Activated CD4-positive, alpha-beta memory T cell treated with anti-CD3 and anti-CD28 coated beads, Interleukin-2, amount 10 ng/mL, durations not matched to agents 7 days and 5 days (primary cell): ENCODE measurements at regions not wholly inside any gene's neighbourhood (a gene's known extent, or its start where the extent isn't known, plus 50 kb on each side); places are given as distances from the start of the nearest gene placed in this dataset.
"Not testable (repeated sequence)": the region's sequence is repeated elsewhere in the genome, so short reads cannot be mapped to it uniquely, and the experiment has no call there.

Experiments used
- CTCF ChIA-PET: fragments of 350-600 bp; sonication (Branson Sonifier 250); formaldehyde crosslinking; loops from one replicate; lab custom pipeline; 2021; ENCODE audit warnings: antibody characterized with exemption, inconsistent platforms; lab: Charles Lee
- POLR2A ChIA-PET: fragments of 350-600 bp; sonication (Branson Sonifier 250); formaldehyde crosslinking; loops from one replicate; lab custom pipeline; 2021; ENCODE audit warnings: antibody characterized with exemption; lab: Charles Lee
- DNase-seq: peaks from one replicate; pipeline ENCODE4 v3.0.0-alpha.2; 2020
- H3K27ac Mint-ChIP-seq: one replicate; pipeline ENCODE4 v1.8.0; 2021; ENCODE audit warnings: mild to moderate bottlenecking, mixed read lengths
- H3K27me3 Mint-ChIP-seq: one replicate; pipeline ENCODE4 v1.8.0; 2021; ENCODE audit warnings: mixed read lengths
- H3K36me3 Mint-ChIP-seq: one replicate; pipeline ENCODE4 v1.8.0; 2021; ENCODE audit warnings: low read depth, mixed read lengths
- H3K4me1 Mint-ChIP-seq: one replicate; pipeline ENCODE4 v1.8.0; 2021; ENCODE audit warnings: mixed read lengths
- H3K4me3 Mint-ChIP-seq: one replicate; pipeline ENCODE4 v1.8.0; 2021; ENCODE audit warnings: mild to moderate bottlenecking, mixed read lengths
- H3K9me3 Mint-ChIP-seq: one replicate; pipeline ENCODE4 v1.8.0; 2021; ENCODE audit warnings: mixed read lengths

DNA sequence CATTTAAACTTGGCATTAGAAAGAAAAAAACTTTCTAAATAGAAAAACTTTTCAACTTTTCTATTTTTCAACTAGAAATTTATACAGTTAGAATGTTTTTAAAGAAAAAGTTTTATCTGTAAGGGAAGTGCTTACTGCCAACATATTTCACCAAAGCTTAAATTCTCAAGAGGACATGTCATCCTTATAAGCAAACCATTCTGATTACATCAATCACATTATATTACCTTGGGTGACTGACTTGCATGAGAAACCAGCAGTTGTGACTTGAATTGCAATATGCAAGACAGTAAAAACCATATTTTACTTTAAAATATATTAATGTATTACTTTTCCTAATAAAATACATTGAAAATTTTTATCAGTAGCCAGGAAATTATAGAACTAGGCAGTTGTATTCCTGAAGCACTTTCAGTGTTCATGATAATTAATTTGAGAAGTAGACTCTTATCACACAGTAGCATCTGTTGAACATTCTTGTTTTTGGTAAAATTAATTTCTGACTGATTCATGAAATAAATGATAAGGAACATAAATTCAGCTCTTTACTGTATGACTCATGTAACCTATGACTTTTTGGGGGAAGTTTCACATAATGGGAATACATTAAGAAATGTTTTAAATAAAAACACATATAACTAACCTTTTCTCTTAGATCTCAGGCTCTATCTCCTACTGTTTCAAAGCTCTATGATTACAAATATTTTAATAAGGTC is 345.0 kb upstream of the CCDC179 start:
- H3K4me1 Mint-ChIP-seq = no peaks in the 10 kb centered on the region
- H3K9me3 Mint-ChIP-seq = peaks cover 13% of the 10 kb centered on the region
- ChIA-PET POLR2A (no interaction called here), CTCF (no interaction called here)
- no peak overlapping the region for H3K27ac Mint-ChIP-seq
- no peaks in the 10 kb centered on the region for H3K36me3 Mint-ChIP-seq
- H3K4me3 Mint-ChIP-seq = no peak overlapping the region
- H3K27me3 Mint-ChIP-seq = no peaks in the 10 kb centered on the region
- no peak for DNase-seq

DNA sequence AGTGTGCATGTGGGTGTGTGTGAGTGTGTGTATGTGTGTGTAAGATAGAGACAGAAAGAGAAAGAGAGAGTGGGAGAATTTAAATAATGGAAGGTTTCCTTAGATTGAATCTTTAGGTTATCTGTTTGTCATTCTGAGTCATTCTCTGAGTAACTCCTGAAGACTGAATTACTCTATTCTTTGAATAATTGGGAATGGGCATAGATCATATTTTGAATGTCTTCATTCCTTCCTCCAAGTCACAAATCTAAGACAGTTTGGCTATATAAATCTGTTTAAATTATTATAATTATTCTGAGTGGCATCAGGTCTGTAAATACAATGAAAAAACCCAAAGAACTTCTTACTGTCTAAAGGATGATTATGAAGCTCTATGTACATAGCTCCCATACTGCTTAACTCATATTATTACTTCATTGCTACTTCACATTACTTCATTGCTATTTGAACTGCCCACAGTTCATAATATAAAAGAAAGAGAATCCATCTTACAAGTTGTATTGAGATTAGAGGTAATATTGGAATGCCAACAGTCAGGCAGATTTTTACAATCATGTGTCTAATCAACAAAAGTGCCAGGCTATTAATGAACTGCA is 346.6 kb upstream of the CCDC179 start:
- H3K4me1 Mint-ChIP-seq = no peaks in the 10 kb centered on the region
- ChIA-PET POLR2A (no interaction called here), CTCF (no interaction called here)
- no peak overlapping the region for H3K4me3 Mint-ChIP-seq
- DNase-seq = no peak
- no peak overlapping the region for H3K27ac Mint-ChIP-seq
- no peaks in the 10 kb centered on the region for H3K36me3 Mint-ChIP-seq
- no peaks in the 10 kb centered on the region for H3K27me3 Mint-ChIP-seq
- peaks cover 11% of the 10 kb centered on the region for H3K9me3 Mint-ChIP-seq

DNA sequence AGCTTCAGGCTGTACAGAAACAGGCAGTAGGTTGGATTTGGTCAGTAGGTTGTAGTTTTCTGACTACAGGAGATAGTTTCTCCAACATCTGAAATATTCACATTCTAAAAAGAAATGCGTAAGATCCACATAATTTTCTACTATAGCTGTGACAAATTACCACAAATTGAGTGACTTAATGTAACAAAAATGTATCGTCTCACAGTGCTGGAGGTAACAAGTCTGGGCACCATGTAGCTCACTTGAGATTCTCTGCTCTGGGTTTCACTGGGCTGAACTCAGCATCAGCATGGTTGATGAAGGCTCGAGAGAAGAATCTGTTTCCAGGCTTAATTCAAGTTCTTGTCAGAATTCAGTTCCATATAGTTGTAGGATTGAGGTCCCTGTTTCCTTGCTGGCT is 350.9 kb upstream of the CCDC179 start:
- DNase-seq = no peak
- ChIA-PET CTCF (no interaction called here), POLR2A (no interaction called here)
- no peaks in the 10 kb centered on the region for H3K27me3 Mint-ChIP-seq
- no peaks in the 10 kb centered on the region for H3K4me1 Mint-ChIP-seq
- no peak overlapping the region for H3K4me3 Mint-ChIP-seq
- H3K36me3 Mint-ChIP-seq = no peaks in the 10 kb centered on the region
- H3K27ac Mint-ChIP-seq = no peak overlapping the region
- peaks cover 8% of the 10 kb centered on the region for H3K9me3 Mint-ChIP-seq

DNA sequence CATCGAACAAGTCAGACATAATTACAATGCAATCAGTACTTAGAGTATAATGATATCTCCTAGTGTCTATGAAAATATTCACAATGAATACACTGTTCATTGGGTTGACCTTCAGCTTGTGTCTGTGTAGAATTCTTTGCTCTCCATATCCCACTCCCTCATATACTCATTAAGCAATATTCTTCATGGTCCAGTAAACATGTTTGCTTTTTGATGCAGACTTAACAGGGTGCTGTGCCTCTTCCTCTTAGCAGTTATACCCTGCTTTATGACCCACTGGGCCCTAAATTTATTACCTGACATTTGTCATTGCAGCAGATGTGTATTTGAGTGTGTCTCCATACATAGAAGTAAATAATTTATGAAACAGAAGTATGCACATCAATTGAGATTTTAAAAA is 352.5 kb upstream of the CCDC179 start:
- no peak for DNase-seq
- Mint-ChIP-seq H3K4me3 (no peak overlapping the region), H3K27ac (no peak overlapping the region), H3K27me3 (no peaks in the 10 kb centered on the region), H3K4me1 (no peaks in the 10 kb centered on the region), H3K36me3 (no peaks in the 10 kb centered on the region), H3K9me3 (peaks cover 8% of the 10 kb centered on the region)
- ChIA-PET CTCF (no interaction called here), POLR2A (no interaction called here)

DNA sequence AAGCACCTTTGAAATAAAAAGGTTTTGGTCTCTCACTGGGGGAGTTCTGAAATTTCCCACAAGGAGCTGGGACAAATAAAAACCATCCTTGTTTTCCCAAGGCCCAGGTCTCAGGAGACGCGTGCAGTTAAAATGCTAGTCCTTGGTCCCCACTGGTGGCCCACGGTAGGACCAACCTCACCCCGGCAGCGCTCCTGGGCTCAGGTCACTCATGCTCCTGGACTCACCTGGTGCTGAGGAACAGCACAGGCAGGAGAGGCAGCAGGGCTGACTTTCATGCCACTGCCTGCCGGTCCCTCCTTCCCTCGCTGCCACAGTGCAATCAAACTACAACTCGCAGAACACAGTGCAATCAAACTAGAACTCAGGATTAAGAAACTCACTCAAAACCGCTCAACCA is 356.8 kb upstream of the CCDC179 start:
- H3K4me1 Mint-ChIP-seq = no peaks in the 10 kb centered on the region
- no peak overlapping the region for H3K4me3 Mint-ChIP-seq
- H3K27ac Mint-ChIP-seq = no peak overlapping the region
- no peak for DNase-seq
- POLR2A ChIA-PET = no interaction called here
- CTCF ChIA-PET = no interaction called here
- no peaks in the 10 kb centered on the region for H3K36me3 Mint-ChIP-seq
- peaks cover 7% of the 10 kb centered on the region for H3K9me3 Mint-ChIP-seq
- no peaks in the 10 kb centered on the region for H3K27me3 Mint-ChIP-seq

DNA sequence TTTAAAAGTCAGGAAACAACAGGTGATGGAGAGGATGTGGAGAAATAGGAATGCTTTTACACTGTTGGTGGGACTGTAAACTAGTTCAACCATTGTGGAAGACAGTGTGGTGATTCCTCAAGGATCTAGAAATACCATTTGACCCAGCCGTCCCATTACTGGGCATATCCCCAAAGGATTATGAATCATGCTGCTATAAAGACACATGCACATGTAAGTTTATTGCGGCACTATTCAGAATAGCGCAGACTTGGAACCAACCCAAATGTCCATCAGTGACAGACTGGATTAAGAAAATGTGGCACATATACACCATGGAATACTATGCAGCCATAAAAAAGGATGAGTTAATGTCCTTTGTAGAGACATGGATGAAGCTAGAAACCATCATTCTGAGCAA is 359.8 kb upstream of the CCDC179 start:
- CTCF ChIA-PET, H3K27ac Mint-ChIP-seq, POLR2A ChIA-PET: not testable (repeated sequence)

DNA sequence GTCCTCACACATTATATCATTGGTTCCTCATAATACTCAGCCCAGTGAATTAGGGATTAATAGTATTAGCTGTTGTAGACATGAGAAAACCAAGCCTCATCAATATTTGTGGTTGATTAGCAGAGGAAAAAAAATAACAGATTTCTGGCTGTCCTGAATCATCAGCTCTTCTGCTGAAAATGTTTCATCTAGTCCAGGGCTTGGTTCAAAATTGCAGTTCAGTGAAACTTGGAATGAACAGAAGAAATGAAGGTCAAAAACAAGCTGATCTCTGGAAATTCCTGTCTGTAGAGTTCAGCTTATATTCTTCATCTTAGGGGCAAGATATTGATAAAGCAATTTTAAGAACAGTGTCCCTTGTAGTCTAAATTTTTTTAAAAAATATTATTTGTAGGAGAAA is 361.1 kb upstream of the CCDC179 start:
- no peak overlapping the region for H3K4me3 Mint-ChIP-seq
- no peak overlapping the region for H3K27ac Mint-ChIP-seq
- H3K4me1 Mint-ChIP-seq = no peaks in the 10 kb centered on the region
- no peak for DNase-seq
- no peaks in the 10 kb centered on the region for H3K27me3 Mint-ChIP-seq
- CTCF ChIA-PET = no interaction called here
- POLR2A ChIA-PET = no interaction called here
- H3K36me3 Mint-ChIP-seq = no peaks in the 10 kb centered on the region
- peaks cover 7% of the 10 kb centered on the region for H3K9me3 Mint-ChIP-seq

More for the DNA sequence above, 359.8 kb upstream of the CCDC179 start:
- DNase-seq, H3K9me3 Mint-ChIP-seq, H3K4me1 Mint-ChIP-seq, H3K27me3 Mint-ChIP-seq, H3K4me3 Mint-ChIP-seq, H3K36me3 Mint-ChIP-seq: not testable (repeated sequence)

DNA sequence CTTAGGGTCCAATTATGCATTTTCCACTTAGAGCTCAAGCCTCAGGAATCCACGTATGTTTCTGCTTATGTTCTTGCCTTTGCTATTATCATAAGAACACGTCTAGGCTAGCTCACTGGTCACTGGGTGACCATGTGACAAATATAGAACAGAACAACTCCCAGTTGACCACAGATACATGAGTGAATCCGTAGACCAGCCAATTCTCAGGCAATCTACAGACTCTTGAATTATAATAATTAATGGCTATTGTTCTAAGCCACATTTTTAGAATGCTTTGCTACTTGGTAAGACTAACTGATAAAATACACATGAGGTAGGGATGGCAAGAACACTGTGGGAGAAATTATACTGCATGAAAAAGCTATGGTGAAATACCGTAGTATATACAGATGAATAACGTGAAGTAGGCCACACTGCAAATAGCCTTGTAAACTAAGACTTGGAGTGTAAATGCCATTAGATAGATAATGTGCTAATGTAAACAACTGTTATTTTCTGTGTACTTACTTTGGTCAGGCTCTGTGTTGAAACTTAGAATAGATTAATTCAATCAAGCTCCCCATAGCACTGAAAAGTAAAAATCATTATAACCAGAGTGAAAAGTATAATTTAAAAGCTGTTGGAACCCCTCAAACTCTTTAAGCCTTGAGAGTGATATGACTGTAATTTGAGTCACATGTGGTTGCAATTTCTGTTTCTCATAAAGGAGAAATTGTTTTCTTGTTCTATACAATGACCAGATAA is 366.2 kb upstream of the CCDC179 start:
- CTCF ChIA-PET = no interaction called here
- H3K27me3 Mint-ChIP-seq = no peaks in the 10 kb centered on the region
- H3K9me3 Mint-ChIP-seq = peaks cover 6% of the 10 kb centered on the region
- no peak overlapping the region for H3K4me3 Mint-ChIP-seq
- POLR2A ChIA-PET = no interaction called here
- no peak for DNase-seq
- H3K27ac Mint-ChIP-seq = no peak overlapping the region
- no peaks in the 10 kb centered on the region for H3K36me3 Mint-ChIP-seq
- H3K4me1 Mint-ChIP-seq = no peaks in the 10 kb centered on the region

DNA sequence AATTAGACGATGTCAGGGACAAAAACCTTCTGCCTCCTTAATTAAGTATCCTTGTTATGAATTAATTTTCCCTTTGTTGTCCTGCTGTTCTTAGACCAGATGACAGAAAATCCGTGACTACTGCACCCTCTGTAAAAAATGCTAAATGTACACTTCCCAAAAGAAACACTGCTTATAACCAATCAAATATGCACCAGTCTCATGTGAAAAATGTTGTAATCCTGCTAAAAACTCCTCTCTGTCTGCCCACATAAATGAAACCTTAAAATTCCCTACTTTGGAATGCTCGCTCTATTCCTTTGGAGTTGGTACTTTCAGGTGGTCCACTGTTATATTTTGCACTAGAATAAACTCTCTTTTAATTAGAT is 366.8 kb upstream of the CCDC179 start:
- H3K27me3 Mint-ChIP-seq = no peaks in the 10 kb centered on the region
- DNase-seq = no peak
- H3K4me3 Mint-ChIP-seq = no peak overlapping the region
- CTCF ChIA-PET = no interaction called here
- POLR2A ChIA-PET = no interaction called here
- peaks cover 6% of the 10 kb centered on the region for H3K9me3 Mint-ChIP-seq
- H3K36me3 Mint-ChIP-seq = no peaks in the 10 kb centered on the region
- no peaks in the 10 kb centered on the region for H3K4me1 Mint-ChIP-seq
- no peak overlapping the region for H3K27ac Mint-ChIP-seq

DNA sequence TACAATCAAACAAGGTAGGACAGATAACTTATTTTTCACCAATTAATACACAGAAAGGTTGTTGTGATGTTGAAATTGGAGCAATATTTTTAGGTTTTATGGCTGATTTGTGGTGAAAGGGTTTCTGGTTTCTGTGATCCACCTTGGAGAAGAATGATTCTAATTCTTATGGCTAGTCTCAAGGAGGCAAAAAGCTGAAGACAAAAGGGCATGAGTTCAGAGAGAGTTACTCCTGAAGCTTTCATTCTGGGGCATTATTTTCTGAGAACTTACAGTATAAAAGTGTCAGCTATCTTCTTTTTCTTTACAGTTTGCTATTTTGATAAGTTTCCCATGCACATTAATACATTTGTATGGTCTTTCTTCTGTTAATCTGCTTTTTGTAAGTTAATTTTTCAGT is 372.4 kb upstream of the CCDC179 start:
- H3K4me1 Mint-ChIP-seq = no peaks in the 10 kb centered on the region
- H3K4me3 Mint-ChIP-seq = no peak overlapping the region
- ChIA-PET POLR2A (no interaction called here), CTCF (no interaction called here)
- no peak overlapping the region for H3K27ac Mint-ChIP-seq
- H3K27me3 Mint-ChIP-seq = no peaks in the 10 kb centered on the region
- H3K9me3 Mint-ChIP-seq = peaks cover 2% of the 10 kb centered on the region
- no peak for DNase-seq
- no peaks in the 10 kb centered on the region for H3K36me3 Mint-ChIP-seq

DNA sequence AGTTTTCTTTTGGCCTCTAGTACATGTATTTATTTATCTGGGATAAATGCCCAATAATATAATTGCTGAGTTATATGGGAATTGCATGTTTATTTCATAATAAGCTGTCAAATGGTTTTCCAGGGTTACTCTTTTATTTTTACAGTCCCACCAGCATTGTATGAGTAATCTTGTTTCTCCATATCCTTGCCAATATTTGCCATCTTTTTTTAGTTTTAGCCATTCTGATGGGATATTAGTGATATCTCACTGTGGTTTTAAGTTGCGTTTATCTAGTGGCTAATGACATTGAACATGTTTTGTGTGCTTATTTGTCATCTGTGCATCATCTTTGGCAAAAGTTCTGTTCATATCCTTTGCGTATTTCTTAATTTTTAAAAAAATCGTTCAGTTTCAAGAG is 372.8 kb upstream of the CCDC179 start:
- Mint-ChIP-seq H3K9me3 (peaks cover 2% of the 10 kb centered on the region), H3K4me3 (no peak overlapping the region), H3K4me1 (no peaks in the 10 kb centered on the region), H3K27me3 (no peaks in the 10 kb centered on the region), H3K27ac (no peak overlapping the region), H3K36me3 (no peaks in the 10 kb centered on the region)
- DNase-seq = no peak
- CTCF ChIA-PET = no interaction called here
- POLR2A ChIA-PET = no interaction called here

DNA sequence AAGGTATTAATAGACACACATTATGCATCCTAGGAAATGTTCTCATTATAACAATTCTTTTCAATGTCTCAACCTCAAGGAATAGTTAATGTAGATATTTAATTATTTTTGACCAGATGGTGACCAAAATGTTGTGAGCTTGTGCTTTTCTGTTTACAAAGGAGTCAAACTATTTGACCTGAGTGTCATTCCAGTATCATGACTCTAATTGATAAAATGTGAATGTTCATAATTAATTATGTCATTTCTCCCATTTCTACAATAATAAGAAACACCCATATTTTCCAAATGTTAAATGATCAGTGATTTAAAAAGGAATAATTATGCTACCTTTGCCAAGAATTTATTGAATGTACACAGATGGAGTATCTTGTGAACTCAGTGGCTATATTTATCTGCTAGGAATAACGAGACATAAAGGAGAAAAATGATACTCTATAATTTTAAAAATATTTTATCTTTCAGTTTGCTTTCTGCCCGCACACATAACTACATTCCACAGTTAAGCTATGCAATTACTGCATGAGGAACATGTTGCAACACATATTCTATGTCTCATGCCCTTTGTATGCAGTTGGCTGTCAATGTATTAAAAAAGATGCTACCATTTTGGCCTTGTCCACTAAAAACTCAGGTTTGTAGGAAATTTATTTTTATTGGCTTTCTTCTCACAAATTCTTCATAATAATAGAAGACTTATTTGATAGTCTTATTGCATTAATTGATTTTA is 376.7 kb upstream of the CCDC179 start:
- peaks cover 3% of the 10 kb centered on the region for H3K9me3 Mint-ChIP-seq
- H3K36me3 Mint-ChIP-seq = no peaks in the 10 kb centered on the region
- no peak for DNase-seq
- ChIA-PET CTCF (no interaction called here), POLR2A (no interaction called here)
- no peak overlapping the region for H3K4me3 Mint-ChIP-seq
- no peak overlapping the region for H3K27ac Mint-ChIP-seq
- H3K27me3 Mint-ChIP-seq = no peaks in the 10 kb centered on the region
- no peaks in the 10 kb centered on the region for H3K4me1 Mint-ChIP-seq

DNA sequence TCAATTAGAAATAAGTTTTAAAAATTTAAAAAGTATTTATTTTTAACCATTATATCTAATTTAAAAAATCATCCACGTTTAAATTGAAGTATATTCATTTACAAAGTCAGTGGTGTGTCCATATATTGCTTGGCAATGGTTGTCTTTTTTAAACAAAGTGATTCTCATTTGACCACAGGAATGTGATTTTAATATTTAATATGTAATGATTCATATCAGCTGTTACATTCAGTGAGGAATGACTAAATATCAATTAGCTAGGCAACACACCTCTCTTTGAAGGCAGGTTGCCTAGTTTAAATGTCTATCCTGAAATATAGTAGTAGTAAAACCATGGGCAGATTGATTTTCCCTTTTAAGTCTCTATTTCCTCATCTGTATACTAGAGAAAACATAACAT is 392.2 kb upstream of the CCDC179 start:
- Mint-ChIP-seq H3K27me3 (no peaks in the 10 kb centered on the region), H3K27ac (no peak overlapping the region), H3K36me3 (no peaks in the 10 kb centered on the region), H3K4me3 (no peak overlapping the region), H3K9me3 (peaks cover 6% of the 10 kb centered on the region), H3K4me1 (no peaks in the 10 kb centered on the region)
- ChIA-PET CTCF (no interaction called here), POLR2A (no interaction called here)
- DNase-seq = no peak
